Lower leg skin (tissue), 4 donors: ENCODE measurements at regions not wholly inside any gene's neighbourhood (a gene's known extent, or its start where the extent isn't known, plus 50 kb on each side); places are given as distances from the start of the nearest gene placed in this dataset.

ENCODE experiments used
- DNase-seq, 2 donors: peaks; one replicate each; pipeline ENCODE4 v3.0.0-alpha.2; 2019; ENCODE audit warnings: low spot score in 2 of 2
- H3K4me3 ChIP-seq: fragments of 200-600 bp; sonication (generic); 2 replicates; pipeline ENCODE4 v1.5.1; 2017; ENCODE audit warnings: mild to moderate bottlenecking, low read depth; ENCODE audit not compliant: poor library complexity, severe bottlenecking
- POLR2A ChIP-seq, 2 donors: fragments of 450-650 bp; IDR thresholded peaks; one replicate each; pipeline ENCODE4 v1.6.1; 2016 to 2017; ENCODE audit warnings: antibody characterized with exemption in 2 of 2, mild to moderate bottlenecking in 1 of 2, moderate library complexity in 1 of 2
- WGBS, 2 donors: methylation state at CpG; one replicate each; pipeline ENCODE4 v1.1.5; 2018; 5-methylcytosine and 5-hydroxymethylcytosine counted together
- intact Hi-C: fragments of 100-400 bp; cut with DNase I; formaldehyde crosslinking; loops from one replicate; pipeline ENCODE4 v1.15.0; 2023; ENCODE audit warnings: low total_unique reads
- TF ChIP-seq, protein P1 (sequence below), 3 donors: fragments of 450-650 bp; IDR thresholded peaks; one replicate each; pipeline ENCODE4 v1.5.1; 2016; ENCODE audit warnings: antibody characterized with exemption in 3 of 3, mild to moderate bottlenecking in 3 of 3, moderate library complexity in 2 of 3

- TF ChIP-seq, protein P1, sequence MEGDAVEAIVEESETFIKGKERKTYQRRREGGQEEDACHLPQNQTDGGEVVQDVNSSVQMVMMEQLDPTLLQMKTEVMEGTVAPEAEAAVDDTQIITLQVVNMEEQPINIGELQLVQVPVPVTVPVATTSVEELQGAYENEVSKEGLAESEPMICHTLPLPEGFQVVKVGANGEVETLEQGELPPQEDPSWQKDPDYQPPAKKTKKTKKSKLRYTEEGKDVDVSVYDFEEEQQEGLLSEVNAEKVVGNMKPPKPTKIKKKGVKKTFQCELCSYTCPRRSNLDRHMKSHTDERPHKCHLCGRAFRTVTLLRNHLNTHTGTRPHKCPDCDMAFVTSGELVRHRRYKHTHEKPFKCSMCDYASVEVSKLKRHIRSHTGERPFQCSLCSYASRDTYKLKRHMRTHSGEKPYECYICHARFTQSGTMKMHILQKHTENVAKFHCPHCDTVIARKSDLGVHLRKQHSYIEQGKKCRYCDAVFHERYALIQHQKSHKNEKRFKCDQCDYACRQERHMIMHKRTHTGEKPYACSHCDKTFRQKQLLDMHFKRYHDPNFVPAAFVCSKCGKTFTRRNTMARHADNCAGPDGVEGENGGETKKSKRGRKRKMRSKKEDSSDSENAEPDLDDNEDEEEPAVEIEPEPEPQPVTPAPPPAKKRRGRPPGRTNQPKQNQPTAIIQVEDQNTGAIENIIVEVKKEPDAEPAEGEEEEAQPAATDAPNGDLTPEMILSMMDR (IDR thresholded peaks at IDR 0.05) = no peak
- no peak for TF ChIP-seq POLR2A (IDR thresholded peaks at IDR 0.05)
- no peak for DNase-seq
- no peak overlapping the region for H3K4me3 ChIP-seq
- WGBS, 2 donors = 96 to 97% methylated on average over 3 of the region's 3 CpGs
- intact Hi-C loops = no loop called here
Observed at GRCh38 chr4:129236351-129236750, 140.4 kb downstream of the C4orf33 start.

GRCh38 chr4:129239088-129239487 is 143.1 kb downstream of the C4orf33 start:
- 33 to 42% methylated on average over 3 of the region's 3 CpGs for WGBS, 2 donors
- intact Hi-C loops = no loop called here
- no peak for TF ChIP-seq POLR2A (IDR thresholded peaks at IDR 0.05)
- TF ChIP-seq, protein P1 (IDR thresholded peaks at IDR 0.05) = no peak
- H3K4me3 ChIP-seq = no peak overlapping the region
- DNase-seq = no peak

DNA sequence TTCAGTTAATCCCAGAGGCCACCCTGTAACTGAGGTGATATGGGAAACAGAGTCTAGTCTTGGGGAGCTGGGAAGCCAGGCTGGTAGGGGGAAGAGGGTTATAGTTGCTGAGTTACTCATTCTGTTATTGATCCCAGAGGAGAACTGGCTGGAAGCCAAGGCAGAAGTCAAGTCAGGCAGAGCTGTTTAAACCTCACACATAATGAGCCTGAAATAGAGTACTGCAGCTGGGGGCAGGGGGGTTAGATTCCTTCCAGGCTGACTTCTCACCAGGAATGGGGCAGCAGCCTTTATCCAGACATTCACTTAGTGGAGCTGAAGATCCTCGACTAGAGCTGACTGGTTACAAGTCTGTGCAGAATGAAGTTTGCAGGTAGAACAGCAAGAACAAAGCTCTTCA is 144.9 kb downstream of the C4orf33 start:
- no peak for DNase-seq
- intact Hi-C loops = no loop called here
- WGBS, 2 donors = 11 to 19% methylated on average over 1 of the region's 1 CpG
- no peak overlapping the region for H3K4me3 ChIP-seq
- TF ChIP-seq POLR2A (IDR thresholded peaks at IDR 0.05) = no peak
- TF ChIP-seq, protein P1 (IDR thresholded peaks at IDR 0.05) = no peak

GRCh38 chr4:129246145-129246544 is 150.2 kb downstream of the C4orf33 start:
- intact Hi-C loops = no loop called here
- no peak for DNase-seq
- TF ChIP-seq, protein P1 (IDR thresholded peaks at IDR 0.05) = no peak
- 79 to 82% methylated on average over 4 of the region's 4 CpGs for WGBS, 2 donors
- H3K4me3 ChIP-seq = no peak overlapping the region

DNA sequence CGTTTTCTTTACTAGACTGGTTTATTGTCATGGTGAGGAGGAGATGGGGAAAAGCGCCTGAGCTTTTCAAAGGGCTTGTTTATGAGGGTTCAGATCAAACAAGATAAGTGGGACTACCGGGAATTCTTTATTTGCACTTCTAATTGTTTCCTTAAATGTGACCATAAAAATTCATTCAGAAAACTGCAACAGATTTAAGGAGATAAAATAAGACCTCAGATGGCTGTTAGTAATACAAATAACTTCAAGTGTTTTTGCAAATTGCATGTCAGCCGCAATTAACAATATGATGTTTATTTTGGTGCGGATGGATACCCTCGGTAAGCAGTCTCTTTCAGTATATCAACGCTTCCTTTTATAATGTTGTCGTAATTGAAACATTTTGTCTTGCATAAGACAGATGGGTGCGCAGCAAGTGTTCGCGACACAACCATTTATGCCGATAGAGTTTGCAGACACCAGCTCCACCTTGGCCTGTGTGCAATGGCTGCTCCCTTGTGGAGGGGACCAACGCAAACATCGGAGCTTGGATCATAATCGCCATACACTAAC is 151.0 kb downstream of the C4orf33 start:
- intact Hi-C loops = no loop called here
- WGBS, 2 donors = 62 to 64% methylated on average over 15 of the region's 15 CpGs
- no peak for DNase-seq
- H3K4me3 ChIP-seq = no peak overlapping the region
- no peak for TF ChIP-seq POLR2A (IDR thresholded peaks at IDR 0.05)
- TF ChIP-seq, protein P1 (IDR thresholded peaks at IDR 0.05) = no peak

- no peak overlapping the region for H3K4me3 ChIP-seq
- TF ChIP-seq POLR2A (IDR thresholded peaks at IDR 0.05) = no peak
- TF ChIP-seq, protein P1 (IDR thresholded peaks at IDR 0.05) = no peak
- DNase-seq = no peak
- intact Hi-C loops = no loop called here
- 67 to 73% methylated on average over 1 of the region's 1 CpG for WGBS, 2 donors
Observed at GRCh38 chr4:129248621-129249020, 152.7 kb downstream of the C4orf33 start.
